ENCODE measurements at regions not wholly inside any gene's neighbourhood (a gene's known extent, or its start where the extent isn't known, plus 50 kb on each side); places are given as distances from the start of the nearest gene placed in this dataset.

- TF ChIP-seq POLR2A (IDR thresholded peaks at IDR 0.05; ENCODE audit: low read depth, low read length): no peak
- TF ChIP-seq POLR2AphosphoS5 (IDR thresholded peaks at IDR 0.05; ENCODE audit: low read depth, low read length): no peak
- TF ChIP-seq PAX5 (IDR thresholded peaks at IDR 0.05; ENCODE audit: insufficient read depth, low read length, severe bottlenecking): no peak
- no peak for TF ChIP-seq TAF1 (IDR thresholded peaks at IDR 0.05; ENCODE audit: low read depth, low read length)
These were observed 565.7 kb upstream of the ANKRD30A start for GRCh38 chr10:36559412-36560400.

Measured in GM12891 (cell line).